ENCODE measurements at regions not wholly inside any gene's neighbourhood (a gene's known extent, or its start where the extent isn't known, plus 50 kb on each side); places are given as distances from the start of the nearest gene placed in this dataset.

DNA sequence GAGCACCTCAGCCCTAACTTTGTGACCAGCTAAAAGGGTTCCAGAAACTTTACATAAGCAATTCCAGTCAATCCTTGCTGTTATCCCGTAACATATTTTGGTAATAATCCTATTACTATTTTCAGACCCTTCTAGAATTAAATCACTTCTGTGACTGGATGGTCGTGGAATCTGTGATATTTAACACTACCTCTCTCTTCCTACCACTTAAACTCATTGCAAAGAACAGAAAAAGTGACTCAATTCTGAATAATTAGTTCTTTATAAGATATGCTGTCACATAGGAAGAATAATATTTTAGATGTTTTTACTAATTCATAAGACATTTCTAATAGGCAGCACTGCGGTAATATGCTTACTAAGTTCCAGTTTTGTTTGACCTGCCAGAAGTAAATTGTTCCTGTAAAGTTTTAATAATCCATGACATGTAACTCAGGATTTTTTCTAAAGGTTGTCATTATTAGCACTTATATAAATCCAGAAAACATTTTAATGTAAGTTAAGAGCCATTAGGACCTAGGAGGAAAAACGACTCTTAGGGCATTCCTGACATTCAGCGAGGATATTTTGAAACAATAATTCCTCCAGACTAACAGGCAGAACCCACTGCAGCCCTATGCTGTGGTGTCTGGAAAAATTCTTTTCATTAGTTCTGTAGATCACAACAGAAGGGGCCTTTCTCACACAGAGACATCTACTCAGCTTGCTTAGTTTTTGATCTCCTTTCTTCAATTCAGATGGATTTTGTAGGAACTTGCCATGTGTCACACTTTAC lies 113.3 kb upstream of the MBNL1 start:
- H3K4me1 ChIP-seq, result no peaks in the 10 kb centered on the region
- no peaks in the 10 kb centered on the region for H3K36me3 ChIP-seq
- DNase-seq (no peak), ATAC-seq (no peak)
- no peak overlapping the region for H3K27ac ChIP-seq
- TF ChIP-seq, protein P1, sequence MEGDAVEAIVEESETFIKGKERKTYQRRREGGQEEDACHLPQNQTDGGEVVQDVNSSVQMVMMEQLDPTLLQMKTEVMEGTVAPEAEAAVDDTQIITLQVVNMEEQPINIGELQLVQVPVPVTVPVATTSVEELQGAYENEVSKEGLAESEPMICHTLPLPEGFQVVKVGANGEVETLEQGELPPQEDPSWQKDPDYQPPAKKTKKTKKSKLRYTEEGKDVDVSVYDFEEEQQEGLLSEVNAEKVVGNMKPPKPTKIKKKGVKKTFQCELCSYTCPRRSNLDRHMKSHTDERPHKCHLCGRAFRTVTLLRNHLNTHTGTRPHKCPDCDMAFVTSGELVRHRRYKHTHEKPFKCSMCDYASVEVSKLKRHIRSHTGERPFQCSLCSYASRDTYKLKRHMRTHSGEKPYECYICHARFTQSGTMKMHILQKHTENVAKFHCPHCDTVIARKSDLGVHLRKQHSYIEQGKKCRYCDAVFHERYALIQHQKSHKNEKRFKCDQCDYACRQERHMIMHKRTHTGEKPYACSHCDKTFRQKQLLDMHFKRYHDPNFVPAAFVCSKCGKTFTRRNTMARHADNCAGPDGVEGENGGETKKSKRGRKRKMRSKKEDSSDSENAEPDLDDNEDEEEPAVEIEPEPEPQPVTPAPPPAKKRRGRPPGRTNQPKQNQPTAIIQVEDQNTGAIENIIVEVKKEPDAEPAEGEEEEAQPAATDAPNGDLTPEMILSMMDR (IDR thresholded peaks at IDR 0.05), result no peak
- no peaks in the 10 kb centered on the region for H3K9me3 ChIP-seq
- no peaks in the 10 kb centered on the region for H3K27me3 ChIP-seq (ENCODE audit: low read depth)
- no peak overlapping the region for H3K4me3 ChIP-seq
- intact Hi-C loops (cut with DNase I), result no loop called here

DNA sequence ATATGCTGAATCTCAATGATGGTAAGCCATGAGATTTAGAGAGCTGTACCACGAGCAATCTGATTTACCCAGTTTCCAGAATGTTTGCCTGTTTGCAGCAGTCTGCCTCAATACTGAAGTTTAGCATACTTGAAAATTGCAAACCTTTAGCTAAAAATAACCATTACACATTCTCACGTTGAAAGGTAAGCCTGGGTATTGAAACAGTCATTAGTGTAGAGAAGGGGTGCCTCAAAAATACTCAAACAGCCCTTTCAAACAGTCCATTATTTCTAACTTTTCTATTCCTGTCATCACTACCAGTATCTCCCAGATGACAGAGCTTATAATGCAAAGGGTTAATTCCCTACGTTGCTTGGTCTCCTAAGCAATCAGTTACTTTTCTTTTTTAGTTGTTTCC lies 111.8 kb upstream of the MBNL1 start:
- TF ChIP-seq, protein P1 (IDR thresholded peaks at IDR 0.05), result no peak
- H3K27ac ChIP-seq, result no peak overlapping the region
- no peaks in the 10 kb centered on the region for H3K36me3 ChIP-seq
- intact Hi-C loops (cut with DNase I), result no loop called here
- H3K4me3 ChIP-seq, result no peak overlapping the region
- no peaks in the 10 kb centered on the region for H3K9me3 ChIP-seq
- no peaks in the 10 kb centered on the region for H3K4me1 ChIP-seq
- no peak for DNase-seq
- no peak for ATAC-seq
- no peaks in the 10 kb centered on the region for H3K27me3 ChIP-seq (ENCODE audit: low read depth)

DNA sequence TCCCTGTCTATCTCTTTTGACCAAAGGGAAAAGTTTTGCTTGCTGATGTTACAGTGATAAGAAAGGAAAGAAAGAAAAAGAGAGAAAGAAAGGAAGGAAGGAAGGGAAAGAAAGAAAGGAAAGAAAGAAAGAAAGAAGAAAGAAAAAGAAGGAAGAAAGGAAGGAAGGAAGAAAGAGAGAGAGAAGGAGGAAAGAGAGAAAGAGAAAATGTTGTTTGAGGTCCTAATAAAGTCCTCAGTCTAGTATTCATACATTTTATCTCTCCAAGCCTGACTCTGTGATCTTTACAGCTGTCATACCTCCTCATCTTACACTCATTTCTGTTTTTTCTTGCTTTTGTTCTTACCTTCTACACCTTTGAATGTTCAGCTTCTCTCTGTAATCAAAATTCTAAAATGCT lies 111.4 kb upstream of the MBNL1 start:
- H3K4me1 ChIP-seq, result no peaks in the 10 kb centered on the region
- intact Hi-C loops (cut with DNase I), result no loop called here

DNA sequence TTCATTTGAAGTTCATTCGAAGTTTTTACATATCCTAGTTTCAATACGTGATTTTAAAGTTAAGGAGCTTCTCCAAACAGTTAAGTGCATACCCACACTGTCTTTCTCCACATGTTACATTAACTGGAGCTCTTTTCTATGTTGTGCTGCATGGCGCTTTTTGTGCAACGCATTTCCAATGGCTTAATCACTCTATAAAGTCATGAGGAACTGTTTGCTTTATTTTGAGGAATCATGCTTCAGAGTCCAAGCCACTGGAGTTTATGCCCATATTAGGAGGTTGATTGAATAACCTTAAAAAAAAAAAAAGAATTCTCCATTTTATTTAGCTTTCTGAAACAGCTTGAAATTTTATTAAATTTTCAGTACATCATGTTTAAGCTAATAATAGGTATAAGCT lies 109.4 kb upstream of the MBNL1 start:
- TF ChIP-seq, protein P1 (IDR thresholded peaks at IDR 0.05), result no peak
- DNase-seq (no peak), ATAC-seq (no peak)
- peaks cover 3% of the 10 kb centered on the region for H3K9me3 ChIP-seq
- no peaks in the 10 kb centered on the region for H3K27me3 ChIP-seq (ENCODE audit: low read depth)
- H3K27ac ChIP-seq, result no peak overlapping the region
- no peaks in the 10 kb centered on the region for H3K4me1 ChIP-seq
- H3K4me3 ChIP-seq, result no peak overlapping the region
- intact Hi-C loops (cut with DNase I), result no loop called here
- H3K36me3 ChIP-seq, result no peaks in the 10 kb centered on the region

More for the DNA sequence above, 111.4 kb upstream of the MBNL1 start:
- Histone ChIP-seq H3K36me3 (no peaks in the 10 kb centered on the region), H3K27me3 (ENCODE audit: low read depth) (no peaks in the 10 kb centered on the region), H3K4me3 (no peak overlapping the region), H3K9me3 (no peaks in the 10 kb centered on the region), H3K27ac (no peak overlapping the region)
- ATAC-seq (no peak), DNase-seq (no peak)
- TF ChIP-seq, protein P1 (IDR thresholded peaks at IDR 0.05), result no peak

DNA sequence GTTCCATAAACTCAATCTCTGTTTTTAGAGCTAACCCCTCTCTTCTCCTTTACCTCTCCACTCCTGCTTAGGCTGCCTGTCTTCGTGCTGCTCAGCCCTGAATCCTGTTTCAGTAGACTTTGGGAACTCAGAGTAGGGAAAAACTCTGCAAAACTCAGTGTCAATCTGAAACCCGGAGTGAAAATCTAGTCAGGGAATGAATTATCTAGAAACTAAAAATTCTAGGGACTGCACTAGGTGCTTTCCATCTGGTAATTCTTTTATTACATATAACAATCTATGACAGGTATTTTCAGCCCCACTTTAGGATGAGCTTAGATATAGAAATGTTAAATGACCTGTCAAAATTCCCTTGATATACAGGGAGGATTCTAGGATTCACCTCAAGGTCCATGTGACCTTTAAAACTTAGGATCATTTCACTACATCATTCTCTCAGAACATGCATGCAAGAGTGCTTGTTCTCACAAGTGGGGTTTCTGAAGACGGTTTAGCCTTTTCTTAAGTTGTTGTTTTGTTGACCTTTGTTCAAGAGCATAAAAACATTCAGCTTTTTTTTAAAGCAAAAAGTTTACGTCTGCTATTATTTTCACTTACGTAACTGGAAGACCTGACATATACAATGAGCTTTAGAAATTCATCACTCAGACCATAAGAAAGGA lies 108.2 kb upstream of the MBNL1 start:
- H3K36me3 ChIP-seq, result no peaks in the 10 kb centered on the region
- H3K4me3 ChIP-seq, result no peak overlapping the region
- intact Hi-C loops (cut with DNase I), result no loop called here
- DNase-seq (no peak), ATAC-seq (no peak)
- H3K9me3 ChIP-seq, result peaks cover 7% of the 10 kb centered on the region
- no peaks in the 10 kb centered on the region for H3K4me1 ChIP-seq
- no peaks in the 10 kb centered on the region for H3K27me3 ChIP-seq (ENCODE audit: low read depth)
- TF ChIP-seq, protein P1 (IDR thresholded peaks at IDR 0.05), result no peak
- H3K27ac ChIP-seq, result no peak overlapping the region

Measured in lower lobe of right lung (tissue), 2 donors.